ENCODE measurements at regions not wholly inside any gene's neighbourhood (a gene's known extent, or its start where the extent isn't known, plus 50 kb on each side); places are given as distances from the start of the nearest gene placed in this dataset.

- Histone ChIP-seq H3K14ac (replicated peaks; ENCODE audit: low read depth, low read length) (no peak overlapping the region), H2AFZ (replicated peaks; ENCODE audit: low read length, poor library complexity) (no peak overlapping the region), H3K18ac (ENCODE audit: low read depth, low read length) (no peak overlapping the region), H3K56ac (ENCODE audit: extremely low read depth, insufficient read depth, low read length) (no peak overlapping the region), H3K36me3 (ENCODE audit: control insufficient read depth, insufficient read depth, low read length) (no peaks in the 10 kb centered on the region), H3K4me1 (ENCODE audit: control insufficient read depth, insufficient read depth, low read length) (no peaks in the 10 kb centered on the region), H3K9me1 (ENCODE audit: insufficient read depth, low read length) (peaks cover under 1% of the 10 kb centered on the region; the same call in 1 of the 2 replicates), H3K27me3 (ENCODE audit: control insufficient read depth, insufficient read depth, low read length) (peaks cover 11% of the 10 kb centered on the region), H3K4me2 (ENCODE audit: low read depth, low read length) (no peak overlapping the region), H2BK15ac (ENCODE audit: low read depth, low read length) (no peak overlapping the region), H3K79me1 (ENCODE audit: low read depth in 1 of 2, low read length in 2 of 2) (no peaks in the 10 kb centered on the region), H4K20me1 (ENCODE audit: insufficient read depth, low read length) (no peaks in the 10 kb centered on the region), H4K5ac (ENCODE audit: low read depth, low read length) (no peak overlapping the region), H2AK5ac (ENCODE audit: low read depth, low read length) (no peak overlapping the region), H3K4ac (ENCODE audit: low read depth, low read length) (no peak overlapping the region), H4K8ac (ENCODE audit: low read depth in 2 of 2, low read length in 2 of 2) (no peak overlapping the region), H3K27ac (ENCODE audit: insufficient read depth, low read length) (no peak overlapping the region), H3K4me3 (ENCODE audit: insufficient read depth, low read depth, low read length) (no peak overlapping the region), H3K9me3 (ENCODE audit: control insufficient read depth, insufficient read depth, low read length) (no peaks in the 10 kb centered on the region), H2BK120ac (ENCODE audit: low read depth, low read length) (no peak overlapping the region), H3K23ac (ENCODE audit: low read depth, low read length) (no peak overlapping the region), H4K91ac (ENCODE audit: insufficient read depth, low read depth, low read length) (no peak overlapping the region), H2BK5ac (ENCODE audit: low read depth, low read length, poor library complexity, severe bottlenecking) (no peak overlapping the region), H3K9ac (ENCODE audit: low read depth, low read length) (no peak overlapping the region), H2BK20ac (ENCODE audit: low read depth, low read length) (no peak overlapping the region), H2AK9ac (replicated peaks; ENCODE audit: low read depth, low read length, poor library complexity) (no peak overlapping the region)
- dilution Hi-C loops (cut with HindIII; ENCODE audit: low sequenced_read_pairs, unreplicated experiment) (no loop called here), in situ Hi-C loops (cut with MboI; ENCODE audit: low sequenced_read_pairs) (loop anchor here (25.0 kb wide), 2 partner anchors 903 to 1128 kb away; no protein-coding TSS in a partner anchor), intact Hi-C loops (cut with micrococcal nuclease) (loop anchor here (5.0 kb wide), 2 partner anchors 128 to 898 kb away; no protein-coding TSS in a partner anchor)
- TF ChIP-seq RFX5 (IDR thresholded peaks at IDR 0.05; ENCODE audit: low read depth, low read length) (no peak), CTCF (conservative IDR thresholded peaks at IDR 0.05; ENCODE audit: low read depth, low read length) (no peak), SMC3 (IDR thresholded peaks at IDR 0.05; ENCODE audit: low read depth, low read length) (no peak), RCOR1 (IDR thresholded peaks at IDR 0.05; ENCODE audit: insufficient replicate concordance, low read length) (no peak), MXI1 (IDR thresholded peaks at IDR 0.05; ENCODE audit: borderline replicate concordance, low read depth, low read length) (no peak), RAD21 (IDR thresholded peaks at IDR 0.05; ENCODE audit: low read length) (no peak), CHD1 (IDR thresholded peaks at IDR 0.05; ENCODE audit: low read depth, low read length) (no peak), FOS (IDR thresholded peaks at IDR 0.05; ENCODE audit: low read depth, low read length) (no peak), USF2 (IDR thresholded peaks at IDR 0.05; ENCODE audit: low read depth, low read length) (no peak), BHLHE40 (IDR thresholded peaks at IDR 0.05; ENCODE audit: low read depth, low read length) (no peak), ELK1 (IDR thresholded peaks at IDR 0.05; ENCODE audit: borderline replicate concordance, low read depth, low read length) (no peak), CEBPB (IDR thresholded peaks at IDR 0.05; ENCODE audit: low read depth, low read length) (no peak)
- CTCF ChIA-PET = no interaction called here
- BruUV-seq (replicated peaks) = no TSS peak
- no peak for ATAC-seq (ENCODE audit: low read depth)
- POLR2A ChIA-PET (ENCODE audit: unreplicated experiment) = no interaction called here
- no peak for DNase-seq
- no CpG with 5 or more reads among the region's 4 CpGs for WGBS, 2 experiments (ENCODE audit: extremely low coverage in 2 of 2, insufficient read length in 1 of 2)
These were observed 65.2 kb upstream of the GLIS3 start for GRCh38 chr9:4365055-4365454.

Data from IMR-90 (cell line).